ENCODE measurements at regions not wholly inside any gene's neighbourhood (a gene's known extent, or its start where the extent isn't known, plus 50 kb on each side); places are given as distances from the start of the nearest gene placed in this dataset.
"Not testable (repeated sequence)": the region's sequence is repeated elsewhere in the genome, so short reads cannot be mapped to it uniquely, and the experiment has no call there.

- no peak for DNase-seq (ENCODE audit: low spot score)
Measured at GRCh38 chr2:41167014-41167413, 715.1 kb upstream of the SLC8A1 start.

GRCh38 chr2:41169744-41170143, 717.9 kb upstream of the SLC8A1 start:
- no peak for DNase-seq (ENCODE audit: low spot score)

GRCh38 chr2:41170589-41170988, 718.7 kb upstream of the SLC8A1 start:
- DNase-seq (ENCODE audit: low spot score) = no peak

- DNase-seq (ENCODE audit: low spot score) = no peak
Measured at GRCh38 chr2:41180387-41180786, 728.5 kb upstream of the SLC8A1 start.

DNA sequence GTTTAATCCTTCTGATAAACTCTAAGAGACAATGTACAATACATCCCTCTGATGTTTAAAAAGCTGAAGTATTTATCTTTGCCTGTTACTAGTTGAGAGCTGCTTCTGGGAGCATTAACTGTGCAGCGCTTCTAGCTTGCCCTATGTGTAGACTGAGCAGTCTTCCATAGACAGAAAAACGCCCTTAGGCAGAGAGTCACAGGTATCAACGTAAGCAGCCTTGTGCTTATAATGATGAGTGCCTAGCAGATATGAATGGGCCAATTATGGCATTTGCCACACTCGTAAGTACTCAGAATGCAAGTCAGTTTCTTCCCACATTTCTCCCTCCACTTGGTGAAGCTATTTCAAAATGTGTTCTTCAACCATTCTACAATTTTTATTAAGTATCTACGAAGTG, 731.1 kb upstream of the SLC8A1 start:
- DNase-seq (ENCODE audit: low spot score) = no peak

GRCh38 chr2:41187376-41188122, 735.7 kb upstream of the SLC8A1 start:
- DNase-seq (ENCODE audit: low spot score) = no peak

GRCh38 chr2:41194230-41194629, 742.3 kb upstream of the SLC8A1 start:
- peak; percentile 14 for DNase-seq (ENCODE audit: low spot score)

DNA sequence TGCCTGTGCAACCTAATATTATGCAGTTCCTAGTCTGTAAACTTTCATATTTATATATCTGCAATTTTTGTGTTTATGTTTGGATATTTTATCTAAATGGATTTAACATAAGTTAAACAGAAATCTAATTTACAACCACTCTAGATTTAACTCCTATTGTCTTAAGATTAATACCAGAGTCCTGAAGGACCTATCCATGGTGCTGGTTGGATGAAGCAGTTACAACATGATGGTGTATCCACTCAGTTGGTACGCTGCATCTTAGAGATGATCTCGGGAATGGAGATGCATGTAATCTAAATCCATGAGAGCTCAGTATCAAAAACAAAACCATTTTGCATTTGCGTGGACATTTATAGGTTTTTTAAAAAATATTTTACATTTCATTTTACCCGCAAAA, 745.9 kb upstream of the SLC8A1 start:
- DNase-seq (ENCODE audit: low spot score) = no peak

- DNase-seq (ENCODE audit: low spot score) = no peak
Measured at GRCh38 chr2:41199334-41199733, 747.4 kb upstream of the SLC8A1 start.

DNA sequence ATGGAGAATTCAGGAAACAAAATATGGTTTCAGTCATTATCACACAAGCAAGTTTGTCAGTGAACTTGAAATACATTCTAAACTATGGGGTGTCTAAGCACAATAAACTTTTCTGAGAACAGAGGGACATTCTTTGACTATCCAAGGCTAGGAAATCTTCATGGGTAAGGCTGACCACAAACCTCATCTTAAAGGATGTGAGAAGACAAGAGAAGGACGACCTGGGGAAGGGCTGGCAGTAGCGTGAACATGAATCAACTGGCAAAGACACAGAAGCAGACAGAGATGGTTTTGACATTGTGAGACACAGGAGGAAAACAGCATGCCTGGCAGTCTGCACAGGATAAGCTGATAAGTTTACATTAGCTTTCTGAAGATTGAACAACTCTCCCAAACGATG, 752.4 kb upstream of the SLC8A1 start:
- no peak for DNase-seq (ENCODE audit: low spot score)

DNA sequence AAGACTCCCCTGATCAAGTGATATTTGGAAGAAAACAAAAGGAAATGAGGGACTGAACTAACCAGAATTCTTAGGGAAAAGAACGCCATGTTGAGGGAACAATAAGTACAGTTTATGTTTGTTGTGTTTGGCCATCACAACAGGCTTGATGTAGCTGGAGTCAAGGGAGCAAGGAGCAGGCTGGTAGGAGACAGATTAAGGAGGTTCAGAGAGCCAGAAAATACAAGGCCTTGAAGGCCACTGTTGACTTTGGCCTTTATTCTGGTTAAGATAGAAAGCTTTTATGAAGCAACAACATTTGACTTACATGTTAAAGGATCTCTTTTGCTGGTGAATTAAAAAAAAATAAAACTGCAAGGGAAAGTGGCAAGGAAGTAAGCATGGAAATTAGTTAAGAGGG, 754.1 kb upstream of the SLC8A1 start:
- no peak for DNase-seq (ENCODE audit: low spot score)

DNA sequence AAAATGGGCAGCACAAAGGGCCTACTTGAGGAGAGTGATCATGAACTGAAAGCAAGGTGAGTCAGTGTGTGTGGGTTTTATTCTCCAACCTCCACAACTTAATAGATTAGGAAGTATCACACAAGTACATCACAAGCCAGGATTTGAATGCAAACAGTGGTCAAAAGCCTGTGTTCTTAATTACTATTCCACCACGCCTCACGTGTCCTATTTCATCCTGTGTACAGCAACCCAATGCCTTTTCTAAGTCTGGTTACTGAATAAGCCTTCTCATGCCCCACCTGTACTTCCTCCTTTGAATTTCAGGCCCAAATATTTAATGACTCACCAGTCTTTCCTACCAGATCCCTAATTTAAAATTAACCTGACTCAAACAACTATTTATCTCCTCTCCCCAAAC, 755.7 kb upstream of the SLC8A1 start:
- DNase-seq (ENCODE audit: low spot score) = no peak

- DNase-seq (ENCODE audit: low spot score) = not testable (repeated sequence)
Measured at GRCh38 chr2:41210030-41210429, 758.1 kb upstream of the SLC8A1 start.

DNA sequence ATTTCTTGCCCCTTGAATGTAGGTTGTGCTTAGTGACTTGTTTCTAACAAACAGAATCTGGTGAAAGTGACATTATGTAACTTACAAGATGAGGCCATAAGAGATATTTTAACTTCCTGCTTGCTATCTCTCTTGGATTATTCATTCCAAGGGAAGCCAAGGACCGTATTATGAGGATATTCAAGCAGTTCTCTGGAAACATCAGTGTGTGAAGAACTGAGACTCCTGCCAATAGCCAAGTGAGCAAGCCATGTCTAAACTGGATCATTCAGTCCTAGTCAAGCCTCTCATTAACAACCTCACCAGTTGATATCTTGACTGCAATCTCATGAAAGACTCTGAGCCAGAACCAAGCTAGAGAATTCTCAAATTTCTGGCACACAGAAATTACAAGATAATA, 765.1 kb upstream of the SLC8A1 start:
- DNase-seq (ENCODE audit: low spot score) = no peak

DNA sequence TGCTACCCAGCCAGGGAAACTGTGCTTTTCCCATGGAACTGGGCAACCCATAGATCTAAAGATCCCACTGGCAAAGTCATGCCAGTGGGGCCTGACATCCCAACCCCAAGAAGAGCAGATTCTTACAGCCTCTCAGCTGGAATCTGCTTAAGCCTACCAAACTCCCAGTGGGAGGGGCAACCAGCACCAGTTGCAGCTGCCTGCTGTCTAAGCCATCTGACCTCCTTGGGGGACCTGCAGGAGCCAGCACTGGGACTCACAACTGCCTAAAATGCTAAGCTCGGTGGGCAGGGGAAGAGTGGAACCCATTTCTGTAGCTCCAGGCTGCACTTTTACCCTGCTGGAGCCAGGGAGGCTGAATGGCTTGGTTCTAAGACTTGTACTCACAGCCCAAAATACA, 770.7 kb upstream of the SLC8A1 start:
- peak; percentile 35 for DNase-seq (ENCODE audit: low spot score)

DNA sequence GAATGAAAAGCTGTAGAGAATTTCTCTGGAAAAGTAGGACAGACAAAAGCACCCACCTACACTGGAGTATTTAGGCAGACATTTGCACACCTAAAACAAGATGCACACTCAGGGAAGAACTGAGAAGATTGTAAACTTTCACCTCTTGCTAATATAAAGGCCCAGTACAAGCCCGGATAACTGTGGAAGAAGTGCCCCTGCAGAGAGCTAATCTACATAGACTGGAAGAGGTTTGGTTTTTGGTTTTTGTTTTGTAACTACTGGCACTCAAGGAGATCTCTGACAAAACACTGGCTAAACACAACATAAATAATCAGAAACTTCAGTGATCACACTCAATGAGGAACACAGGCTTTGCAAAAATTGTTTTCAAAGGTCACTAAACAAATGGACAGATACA, 782.2 kb upstream of the SLC8A1 start:
- no peak for DNase-seq (ENCODE audit: low spot score)

DNA sequence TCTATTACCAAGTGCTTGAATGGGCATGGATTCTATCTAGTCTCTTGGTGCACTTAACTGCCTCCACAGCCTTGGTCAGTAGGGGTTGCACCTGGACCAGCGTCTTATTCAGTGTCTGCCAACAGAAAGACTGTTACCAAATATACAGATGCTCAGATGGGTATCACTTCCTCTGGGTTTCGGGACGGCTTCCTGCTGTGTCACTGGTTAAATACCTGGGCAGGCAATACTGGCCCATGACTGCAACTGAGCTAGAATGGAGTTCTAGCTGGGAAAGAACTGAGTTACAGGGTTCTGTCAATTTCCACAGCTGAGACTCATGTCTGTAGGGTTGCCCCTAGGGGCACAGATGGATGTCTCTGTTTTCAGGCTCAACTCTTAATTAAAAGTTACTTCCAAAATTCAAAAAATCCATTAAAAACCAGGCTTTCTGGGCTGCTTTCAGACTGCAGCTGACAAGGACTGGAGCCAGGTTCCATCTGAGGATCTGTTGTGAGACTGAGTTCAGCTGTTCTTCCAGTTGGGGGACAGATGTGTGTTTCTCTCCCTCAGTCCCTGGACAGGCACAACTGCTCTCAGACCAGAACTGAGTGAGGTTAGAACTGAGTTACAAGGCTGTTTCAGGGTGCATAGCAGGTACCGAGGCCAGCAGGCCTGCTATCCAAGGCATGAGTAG, 789.6 kb upstream of the SLC8A1 start:
- DNase-seq (ENCODE audit: low spot score) = no peak

DNA sequence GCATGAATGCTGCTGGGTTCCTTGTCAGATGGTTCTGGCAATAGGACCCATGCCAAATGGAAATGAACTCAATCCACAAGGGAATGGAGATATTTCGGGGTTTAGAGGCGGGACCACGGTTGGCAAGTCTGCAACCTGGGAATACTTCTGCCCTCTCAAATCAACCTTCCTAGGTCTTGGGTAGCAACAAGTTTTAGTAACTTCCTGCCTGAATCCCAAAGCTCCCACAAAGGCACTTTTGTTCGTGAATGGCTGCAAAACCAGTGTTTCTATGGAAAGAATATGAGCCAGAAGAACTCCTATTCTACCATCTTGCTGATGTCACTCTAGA, 790.1 kb upstream of the SLC8A1 start:
- no peak for DNase-seq (ENCODE audit: low spot score)

DNA sequence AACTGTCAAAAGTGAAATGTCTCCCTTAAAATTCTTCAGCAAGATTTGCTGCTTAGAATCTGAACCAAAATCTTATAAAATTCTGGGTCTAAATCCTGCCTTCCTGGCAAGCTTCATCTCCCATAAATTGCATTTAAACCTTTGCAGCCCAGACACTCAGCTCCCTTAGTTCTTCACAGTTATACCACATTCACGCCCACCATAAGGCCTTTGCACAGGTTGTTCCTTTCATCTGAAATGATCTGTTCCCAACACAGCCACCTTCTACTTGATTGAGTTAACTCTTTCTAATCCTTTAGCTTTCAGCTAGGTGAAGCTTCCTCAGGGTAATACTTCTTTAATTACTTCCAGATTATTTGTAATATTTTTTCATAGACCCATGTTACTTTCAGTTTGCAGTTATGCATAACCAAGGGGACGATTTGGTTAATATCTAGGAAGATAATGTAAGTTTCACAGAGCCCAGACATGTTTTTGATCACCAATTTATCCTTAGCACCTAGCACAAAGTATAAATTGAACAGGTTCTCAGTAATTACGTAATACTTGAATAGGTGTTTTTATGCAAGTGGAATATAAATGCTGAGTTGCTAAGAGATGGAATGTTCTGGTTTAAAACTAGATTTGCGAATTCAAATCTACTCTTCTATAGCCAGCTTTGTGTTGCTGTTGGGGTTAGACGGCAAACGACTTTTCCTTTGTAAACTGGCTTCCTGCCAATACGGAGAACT, 779.7 kb upstream of the PKDCC start:
- DNase-seq (ENCODE audit: low spot score) = no peak

DNA sequence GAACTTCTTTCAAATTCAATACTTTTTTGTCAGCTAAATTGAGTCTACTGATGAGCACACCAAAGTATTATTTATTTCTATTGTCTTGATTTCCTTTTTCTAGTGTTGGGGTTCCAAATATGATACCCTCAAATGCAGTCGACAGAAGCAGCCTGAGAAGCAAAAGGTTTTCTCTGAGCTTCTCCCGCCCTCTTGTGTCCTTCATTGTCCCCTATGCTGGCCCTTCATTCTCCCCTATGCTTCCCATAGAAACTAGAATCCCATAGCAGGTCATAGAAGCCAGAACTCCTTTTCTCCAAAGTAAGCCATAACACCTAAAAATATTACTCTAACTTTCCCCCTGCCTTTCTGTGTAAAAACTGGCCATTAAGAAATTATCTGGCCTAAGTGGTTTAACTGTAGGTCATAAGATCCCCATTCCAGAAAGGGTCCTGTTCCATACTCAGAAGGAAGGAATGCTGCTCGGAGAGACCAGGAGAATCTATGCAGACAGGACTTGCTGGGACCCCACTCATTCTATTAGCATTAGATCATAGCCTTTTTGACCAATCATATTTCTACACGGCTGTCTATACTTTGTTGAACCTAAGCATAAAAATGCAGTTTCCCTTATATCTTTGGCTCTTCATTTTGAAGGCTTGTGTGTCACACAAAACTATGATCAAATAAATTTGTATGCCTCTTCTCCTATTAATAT, 764.6 kb upstream of the PKDCC start:
- no peak for DNase-seq (ENCODE audit: low spot score)

- no peak for DNase-seq (ENCODE audit: low spot score)
Measured at GRCh38 chr2:41293491-41293890, 754.3 kb upstream of the PKDCC start.

GRCh38 chr2:41294331-41294730, 753.5 kb upstream of the PKDCC start:
- DNase-seq (ENCODE audit: low spot score) = no peak

DNA sequence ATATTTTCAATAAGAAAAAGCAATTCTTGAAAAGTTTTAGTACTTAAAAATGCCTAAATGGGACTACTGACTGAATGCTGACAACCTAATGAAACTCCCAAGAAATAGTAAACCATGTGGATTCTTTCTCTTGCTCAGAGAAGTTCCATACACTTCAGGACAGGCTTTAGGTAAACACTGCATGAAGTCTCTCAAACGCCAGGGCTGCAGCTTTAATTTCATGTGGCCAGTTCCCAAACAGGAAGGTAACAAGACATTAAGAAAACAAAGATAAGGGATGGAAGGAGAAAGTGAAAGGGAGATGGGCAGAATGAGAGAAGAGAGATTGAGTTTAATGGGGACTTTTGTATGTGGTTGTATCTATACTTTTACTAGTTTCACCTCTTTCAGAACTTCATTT, 734.7 kb upstream of the PKDCC start:
- no peak for DNase-seq (ENCODE audit: low spot score)

Measured in D341Med (cell line).